HCT116 (cell line): ENCODE measurements at regions not wholly inside any gene's neighbourhood (a gene's known extent, or its start where the extent isn't known, plus 50 kb on each side); places are given as distances from the start of the nearest gene placed in this dataset.

ENCODE experiments used
- ATAC-seq: fragments of 200-7000 bp; cut with Tn5 transposase; 2 replicates; pipeline ENCODE4 v1.9.1; 2020; ENCODE audit warnings: mild to moderate bottlenecking, moderate library complexity
- BruUV-seq: library from RNA; stranded (reverse); fragments of 400-500 nt; replicated peaks from 2 replicates; lab custom pipeline; 2021; lab: Mats Ljungman, UMichigan
- CTCF ChIA-PET: fragments of 300-600 bp; sonication (Branson Sonifier 250); formaldehyde crosslinking; loops from one replicate; lab custom pipeline; 2021; ENCODE audit warnings: antibody characterized with exemption; lab: Charles Lee
- POLR2A ChIA-PET: fragments of 300-600, 350-600 bp; sonication (Branson Sonifier 250); formaldehyde crosslinking; loops from one replicate; lab custom pipeline; 2021; ENCODE audit warnings: antibody characterized with exemption; lab: Charles Lee
- RAD21 ChIA-PET, 2 experiments: fragments of 300-600 bp; sonication (Branson Sonifier 250); formaldehyde crosslinking; loops; one replicate each; lab custom pipeline; 2023; ENCODE audit warnings: low total read pairs in 2 of 2; ENCODE audit not compliant: uncharacterized antibody in 2 of 2, unreplicated experiment in 2 of 2, low non-redundant PET in 1 of 2; lab: Charles Lee
- DNase-seq: peaks from one replicate; pipeline ENCODE4 v3.0.0-alpha.2; 2010; ENCODE audit warnings: low read depth, low spot score
- H2AFZ ChIP-seq: fragments of 200-600 bp; shearing (Covaris generic), sonication (generic); 2 replicates; pipeline ENCODE4 v1.6.1; 2017; ENCODE audit warnings: low read depth, mixed run types, mixed read lengths, antibody characterized with exemption, low read length; ENCODE audit not compliant: poor library complexity, severe bottlenecking
- H3K27ac ChIP-seq: 2 replicates; pipeline ENCODE4 v1.5.1; 2012; ENCODE audit warnings: low read depth, low read length
- H3K27me3 ChIP-seq: fragments of 200-600 bp; sonication (generic); 2 replicates; pipeline ENCODE4 v1.6.1; 2016; ENCODE audit warnings: mixed run types, low read length, mixed read lengths; ENCODE audit not compliant: insufficient read depth
- H3K36me3 ChIP-seq, 2 experiments: fragments of 200-500 bp in 1 of 2; fragments of 200-600 bp in 1 of 2; sonication (Bioruptor generic) in 1 of 2; sonication (generic) in 1 of 2; 2 replicates each; pipeline versions ENCODE4 v1.5.1 to v1.6.1; 2014 to 2016; ENCODE audit warnings: low read length in 2 of 2, inconsistent platforms in 1 of 2, mixed read lengths in 1 of 2, mixed run types in 1 of 2; ENCODE audit not compliant: insufficient read depth in 2 of 2, control insufficient read depth in 1 of 2
- H3K4me1 ChIP-seq, 2 experiments: fragments of 200-600 bp in 1 of 2; sonication (generic) in 1 of 2; 2 replicates each; pipeline versions ENCODE4 v1.5.1 to v1.6.1; 2012 to 2017; ENCODE audit warnings: low read length in 2 of 2, inconsistent platforms in 1 of 2, mild to moderate bottlenecking in 1 of 2, mixed read lengths in 1 of 2, mixed run types in 1 of 2, moderate library complexity in 1 of 2; ENCODE audit not compliant: insufficient read depth in 2 of 2, control insufficient read depth in 1 of 2
- H3K4me2 ChIP-seq: fragments of 200-600 bp; sonication (generic); 2 replicates; pipeline ENCODE4 v1.6.1; 2017; ENCODE audit warnings: mixed run types, low read length, mixed read lengths
- H3K4me3 ChIP-seq, 2 experiments: fragments of 200-600 bp in 1 of 2; sonication (generic) in 1 of 2; replicated peaks in 1 of 2; 2 replicates each; pipeline ENCODE4 v1.5.1; 2011 to 2016; ENCODE audit warnings: low read length in 2 of 2, control low read depth in 1 of 2, low read depth in 1 of 2, mild to moderate bottlenecking in 1 of 2, mixed read lengths in 1 of 2, mixed run types in 1 of 2
- H3K79me2 ChIP-seq: fragments of 200-600 bp; sonication (generic); 2 replicates; pipeline ENCODE4 v1.6.1; 2017; ENCODE audit warnings: mild to moderate bottlenecking, mixed run types, low read length, moderate library complexity, mixed read lengths; ENCODE audit not compliant: insufficient read depth
- H3K9ac ChIP-seq: fragments of 200-600 bp; sonication (generic); 2 replicates; pipeline ENCODE4 v1.6.1; 2016; ENCODE audit warnings: low read length, mixed read lengths
- H3K9me2 ChIP-seq: fragments of 200-600 bp; sonication (generic), shearing (Covaris generic); 2 replicates; pipeline ENCODE4 v1.6.1; 2017; ENCODE audit warnings: mixed run types, mild to moderate bottlenecking, moderate library complexity; ENCODE audit not compliant: insufficient read depth
- H3K9me3 ChIP-seq, 2 experiments: fragments of 200-500 bp in 1 of 2; fragments of 200-600 bp in 1 of 2; sonication (Bioruptor generic) in 1 of 2; sonication (generic) in 1 of 2; 2 replicates each; pipeline ENCODE4 v1.6.1; 2014 to 2017; ENCODE audit warnings: low read length in 2 of 2, mixed read lengths in 2 of 2, inconsistent platforms in 1 of 2, low read depth in 1 of 2, mild to moderate bottlenecking in 1 of 2, mixed run types in 1 of 2, moderate library complexity in 1 of 2; ENCODE audit not compliant: control insufficient read depth in 1 of 2, insufficient read depth in 1 of 2
- H4K20me1 ChIP-seq: fragments of 200-600 bp; sonication (generic), shearing (Covaris generic); 2 replicates; pipeline ENCODE4 v1.6.1; 2017; ENCODE audit warnings: mixed run types, mild to moderate bottlenecking, moderate library complexity; ENCODE audit not compliant: insufficient read depth
- CEBPB ChIP-seq: IDR thresholded peaks from 2 replicates; pipeline ENCODE4 v1.6.1; 2012; ENCODE audit warnings: low read depth
- FOSL1 ChIP-seq: IDR thresholded peaks from 2 replicates; pipeline ENCODE4 v1.6.1; 2012; ENCODE audit warnings: low read depth
- POLR2AphosphoS5 ChIP-seq: IDR thresholded peaks from 2 replicates; pipeline ENCODE4 v1.6.1; 2011; ENCODE audit warnings: mild to moderate bottlenecking, low read depth, low read length, moderate library complexity
- SIN3A ChIP-seq: IDR thresholded peaks from 2 replicates; pipeline ENCODE4 v1.6.1; 2012; ENCODE audit warnings: low read depth
- SRF ChIP-seq: IDR thresholded peaks from 2 replicates; pipeline ENCODE4 v1.6.1; 2012; ENCODE audit warnings: low read depth
- ZNF274 ChIP-seq: fragments of 200-500 bp; sonication (Bioruptor generic); IDR thresholded peaks from 2 replicates; pipeline ENCODE4 v1.6.1; 2014; ENCODE audit warnings: mild to moderate bottlenecking, low read depth, low read length, inconsistent platforms
- intact Hi-C: fragments of 100-400 bp; cut with micrococcal nuclease; formaldehyde crosslinking; loops from 2 replicates; pipeline ENCODE4 v1.10.0; 2022
- TF ChIP-seq, protein P1 (sequence below): IDR thresholded peaks from 2 replicates; pipeline ENCODE4 v1.6.1; 2012
- TF ChIP-seq, protein P2 (sequence below): IDR thresholded peaks from 2 replicates; pipeline ENCODE4 v1.6.1; 2012

DNA sequence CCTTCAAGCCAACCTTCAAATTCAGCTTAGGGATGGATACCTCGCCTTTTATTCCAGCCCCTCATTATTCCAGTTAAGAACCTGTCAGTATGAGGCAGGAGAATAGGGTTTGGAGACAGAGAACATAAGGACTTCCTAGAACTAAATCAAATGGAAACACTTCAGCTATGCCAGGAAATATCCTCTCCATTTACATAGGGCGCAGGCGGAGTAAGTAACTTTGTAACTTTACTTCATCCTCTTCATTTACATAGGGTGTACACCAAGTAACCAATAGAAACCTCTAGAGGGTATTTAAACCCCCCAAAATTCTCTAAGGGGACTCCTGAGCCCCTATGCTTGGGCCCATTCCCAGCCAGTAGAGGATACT is 75.4 kb upstream of the ATF3 start:
- no peak overlapping the region for H3K4me2 ChIP-seq
- no peaks in the 10 kb centered on the region for H3K36me3 ChIP-seq
- ChIA-PET POLR2A (no interaction called here), RAD21 (no interaction called here), CTCF (no interaction called here)
- intact Hi-C loops, result no loop called here
- no peak overlapping the region for H3K9ac ChIP-seq
- H3K27ac ChIP-seq, result no peak overlapping the region
- no peaks in the 10 kb centered on the region for H4K20me1 ChIP-seq
- no peak for DNase-seq
- H3K79me2 ChIP-seq, result no peaks in the 10 kb centered on the region
- no peaks in the 10 kb centered on the region for H3K4me1 ChIP-seq
- ATAC-seq, result no peak
- no TSS peak for BruUV-seq
- H3K4me3 ChIP-seq, result no peak overlapping the region
- H3K9me3 ChIP-seq, result no peaks in the 10 kb centered on the region
- H3K9me2 ChIP-seq, result no peaks in the 10 kb centered on the region
- H3K27me3 ChIP-seq, result no peaks in the 10 kb centered on the region
- H2AFZ ChIP-seq, result no peak overlapping the region
- TF ChIP-seq FOSL1 (no peak), SIN3A (no peak), SRF (no peak), POLR2AphosphoS5 (no peak), ZNF274 (no peak)
- TF ChIP-seq, protein P1, sequence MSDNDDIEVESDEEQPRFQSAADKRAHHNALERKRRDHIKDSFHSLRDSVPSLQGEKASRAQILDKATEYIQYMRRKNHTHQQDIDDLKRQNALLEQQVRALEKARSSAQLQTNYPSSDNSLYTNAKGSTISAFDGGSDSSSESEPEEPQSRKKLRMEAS, result no peak

- Histone ChIP-seq H4K20me1 (no peaks in the 10 kb centered on the region), H3K4me1 (no peaks in the 10 kb centered on the region), H3K4me3 (no peak overlapping the region), H3K9ac (no peak overlapping the region), H3K4me2 (no peak overlapping the region), H3K79me2 (no peaks in the 10 kb centered on the region), H2AFZ (no peak overlapping the region), H3K27ac (no peak overlapping the region), H3K36me3 (no peaks in the 10 kb centered on the region), H3K27me3 (no peaks in the 10 kb centered on the region), H3K9me2 (no peaks in the 10 kb centered on the region), H3K9me3 (no peaks in the 10 kb centered on the region)
- ChIA-PET CTCF (no interaction called here), POLR2A (no interaction called here), RAD21 (no interaction called here)
- ATAC-seq, result no peak
- no TSS peak for BruUV-seq
- intact Hi-C loops, result no loop called here
- TF ChIP-seq, protein P2, sequence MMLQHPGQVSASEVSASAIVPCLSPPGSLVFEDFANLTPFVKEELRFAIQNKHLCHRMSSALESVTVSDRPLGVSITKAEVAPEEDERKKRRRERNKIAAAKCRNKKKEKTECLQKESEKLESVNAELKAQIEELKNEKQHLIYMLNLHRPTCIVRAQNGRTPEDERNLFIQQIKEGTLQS, result no peak
- TF ChIP-seq CEBPB, result no peak
- no peak for DNase-seq
Observed at GRCh38 chr1:212536586-212536985, 72.0 kb upstream of the ATF3 start.
